ENCODE measurements at regions not wholly inside any gene's neighbourhood (a gene's known extent, or its start where the extent isn't known, plus 50 kb on each side); places are given as distances from the start of the nearest gene placed in this dataset.

- no peak for TF ChIP-seq CTCF (conservative IDR thresholded peaks at IDR 0.05; ENCODE audit: low read depth, low read length)
- H3K4me3 ChIP-seq (ENCODE audit: low read length), result no peak overlapping the region
- no peak for DNase-seq (ENCODE audit: low read depth)
These were observed 188.0 kb upstream of the GLI2 start for GRCh38 chr2:120547662-120548061.

GRCh38 chr2:120548627-120549608 is 186.8 kb upstream of the GLI2 start:
- no peak overlapping the region for H3K4me3 ChIP-seq (ENCODE audit: low read length)
- no peak for DNase-seq (ENCODE audit: low read depth)
- TF ChIP-seq CTCF (conservative IDR thresholded peaks at IDR 0.05; ENCODE audit: low read depth, low read length), result no peak

GRCh38 chr2:120549841-120550240 is 185.8 kb upstream of the GLI2 start:
- DNase-seq (ENCODE audit: low read depth), result no peak
- no peak for TF ChIP-seq CTCF (conservative IDR thresholded peaks at IDR 0.05; ENCODE audit: low read depth, low read length)
- no peak overlapping the region for H3K4me3 ChIP-seq (ENCODE audit: low read length)

GRCh38 chr2:120550282-120550681 is 185.4 kb upstream of the GLI2 start:
- no peak overlapping the region for H3K4me3 ChIP-seq (ENCODE audit: low read length)
- TF ChIP-seq CTCF (conservative IDR thresholded peaks at IDR 0.05; ENCODE audit: low read depth, low read length), result no peak
- no peak for DNase-seq (ENCODE audit: low read depth)

- TF ChIP-seq CTCF (conservative IDR thresholded peaks at IDR 0.05; ENCODE audit: low read depth, low read length), result no peak
- no peak overlapping the region for H3K4me3 ChIP-seq (ENCODE audit: low read length)
- no peak for DNase-seq (ENCODE audit: low read depth)
These were observed 184.7 kb upstream of the GLI2 start for GRCh38 chr2:120550893-120551446.

GRCh38 chr2:120551522-120551921 is 184.1 kb upstream of the GLI2 start:
- no peak overlapping the region for H3K4me3 ChIP-seq (ENCODE audit: low read length)
- no peak for TF ChIP-seq CTCF (conservative IDR thresholded peaks at IDR 0.05; ENCODE audit: low read depth, low read length)
- DNase-seq (ENCODE audit: low read depth), result no peak

GRCh38 chr2:120552079-120552478 is 183.6 kb upstream of the GLI2 start:
- no peak for TF ChIP-seq CTCF (conservative IDR thresholded peaks at IDR 0.05; ENCODE audit: low read depth, low read length)
- no peak overlapping the region for H3K4me3 ChIP-seq (ENCODE audit: low read length)
- no peak for DNase-seq (ENCODE audit: low read depth)
